GM19395 (cell line): ENCODE measurements at regions not wholly inside any gene's neighbourhood (a gene's known extent, or its start where the extent isn't known, plus 50 kb on each side); places are given as distances from the start of the nearest gene placed in this dataset.

ENCODE experiments used
- ATAC-seq: cut with Tn5 transposase; IDR thresholded peaks from one replicate; pipeline ENCODE4 v1.9.1; 2021; ENCODE audit warnings: mild to moderate bottlenecking, moderate library complexity; ENCODE audit not compliant: unreplicated experiment

- no peak for ATAC-seq
Observed at GRCh38 chr1:90782046-90782445, 64.9 kb upstream of the BARHL2 start.

- no peak for ATAC-seq
Observed at GRCh38 chr1:90781534-90781933, 64.4 kb upstream of the BARHL2 start.

- ATAC-seq, result no peak
Observed at GRCh38 chr1:90780981-90781380, 63.9 kb upstream of the BARHL2 start.

DNA sequence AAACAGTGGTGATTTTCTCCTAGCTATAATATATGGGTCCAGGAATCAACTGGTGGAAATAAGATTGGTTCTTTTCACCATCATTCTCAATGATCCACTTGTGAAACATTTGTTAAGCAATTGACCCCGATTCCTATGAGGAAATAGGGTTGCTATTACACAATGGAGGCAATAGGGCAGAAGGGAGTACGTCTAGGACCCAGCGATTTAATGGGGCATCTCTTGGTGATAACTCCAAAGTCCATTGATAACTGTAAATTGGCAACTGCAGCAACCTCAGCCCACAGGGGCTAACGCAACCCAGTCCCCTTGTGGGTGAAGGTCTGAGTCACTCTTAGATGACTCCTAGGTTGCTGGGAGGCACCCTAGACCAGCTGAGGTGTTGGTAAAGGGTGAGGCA lies 62.5 kb upstream of the BARHL2 start:
- no peak for ATAC-seq

DNA sequence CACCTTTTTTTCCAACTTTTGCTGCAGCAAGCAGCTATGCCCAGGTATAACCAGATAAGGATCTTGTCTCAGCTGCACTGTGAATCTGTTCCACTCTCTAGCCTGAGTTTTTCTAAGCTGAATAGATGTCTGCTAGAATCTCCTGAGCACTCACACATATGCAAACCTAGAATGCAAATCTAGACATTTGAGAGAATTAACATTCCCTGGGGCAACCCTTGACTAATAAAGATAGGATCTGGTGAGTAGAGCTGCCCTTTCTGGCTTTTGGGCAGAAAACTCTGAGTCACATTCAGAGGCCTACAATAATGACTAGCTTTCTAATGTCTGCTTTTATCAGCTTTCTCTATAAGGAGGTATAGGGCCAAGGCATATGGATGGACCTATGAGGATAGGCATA lies 61.4 kb upstream of the BARHL2 start:
- no peak for ATAC-seq

GRCh38 chr1:90773812-90774211 lies 56.7 kb upstream of the BARHL2 start:
- no peak for ATAC-seq

- no peak for ATAC-seq
Observed at GRCh38 chr1:90768826-90769225, 51.7 kb upstream of the BARHL2 start.

DNA sequence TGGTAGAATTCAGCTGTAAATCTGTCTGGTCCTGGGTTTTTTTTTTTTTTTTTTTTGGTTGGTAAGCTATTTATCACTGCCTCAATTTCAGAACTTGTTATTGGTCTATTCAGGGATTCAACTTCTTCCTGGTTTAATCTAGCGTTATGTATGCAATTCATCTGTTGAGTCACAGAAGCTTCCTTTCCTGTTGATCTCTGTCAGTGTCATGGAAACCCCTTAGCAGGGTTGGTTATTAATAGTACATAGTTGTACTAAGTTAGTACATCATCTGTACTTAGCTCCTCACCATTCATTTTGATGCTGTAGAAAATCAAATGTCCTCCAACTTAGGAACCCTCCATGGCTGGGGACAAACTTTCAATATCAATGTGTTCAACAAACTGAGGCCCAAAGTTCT lies 51.0 kb upstream of the BARHL2 start:
- no peak for ATAC-seq
